GM12874 (cell line): ENCODE measurements at regions not wholly inside any gene's neighbourhood (a gene's known extent, or its start where the extent isn't known, plus 50 kb on each side); places are given as distances from the start of the nearest gene placed in this dataset.

ENCODE experiments used
- TF ChIP-seq, protein P1 (sequence below): IDR thresholded peaks from 2 replicates; pipeline ENCODE4 v1.5.1; 2011; ENCODE audit warnings: low read depth, mild to moderate bottlenecking, control low read depth, low read length, moderate library complexity; ENCODE audit not compliant: insufficient read depth

DNA sequence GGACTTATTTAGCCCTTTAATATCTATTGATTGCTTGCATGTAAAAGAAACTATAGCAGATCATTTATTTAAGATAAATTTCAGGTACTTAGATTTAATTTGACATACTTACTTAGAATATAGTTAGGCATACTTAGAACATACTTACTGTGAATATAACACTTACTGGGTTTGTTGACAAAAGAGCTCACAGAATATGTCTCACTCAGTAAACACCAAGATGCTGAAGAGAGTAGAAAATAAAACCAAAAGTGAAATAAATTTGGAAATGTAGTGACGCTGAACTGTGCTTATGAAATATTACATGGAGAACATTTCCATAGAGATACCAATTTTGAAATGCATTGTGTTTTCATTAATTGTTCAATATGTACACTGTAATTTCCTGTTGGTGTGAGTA, 615.4 kb upstream of the MAN1A1 start:
- TF ChIP-seq, protein P1, sequence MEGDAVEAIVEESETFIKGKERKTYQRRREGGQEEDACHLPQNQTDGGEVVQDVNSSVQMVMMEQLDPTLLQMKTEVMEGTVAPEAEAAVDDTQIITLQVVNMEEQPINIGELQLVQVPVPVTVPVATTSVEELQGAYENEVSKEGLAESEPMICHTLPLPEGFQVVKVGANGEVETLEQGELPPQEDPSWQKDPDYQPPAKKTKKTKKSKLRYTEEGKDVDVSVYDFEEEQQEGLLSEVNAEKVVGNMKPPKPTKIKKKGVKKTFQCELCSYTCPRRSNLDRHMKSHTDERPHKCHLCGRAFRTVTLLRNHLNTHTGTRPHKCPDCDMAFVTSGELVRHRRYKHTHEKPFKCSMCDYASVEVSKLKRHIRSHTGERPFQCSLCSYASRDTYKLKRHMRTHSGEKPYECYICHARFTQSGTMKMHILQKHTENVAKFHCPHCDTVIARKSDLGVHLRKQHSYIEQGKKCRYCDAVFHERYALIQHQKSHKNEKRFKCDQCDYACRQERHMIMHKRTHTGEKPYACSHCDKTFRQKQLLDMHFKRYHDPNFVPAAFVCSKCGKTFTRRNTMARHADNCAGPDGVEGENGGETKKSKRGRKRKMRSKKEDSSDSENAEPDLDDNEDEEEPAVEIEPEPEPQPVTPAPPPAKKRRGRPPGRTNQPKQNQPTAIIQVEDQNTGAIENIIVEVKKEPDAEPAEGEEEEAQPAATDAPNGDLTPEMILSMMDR = no peak

DNA sequence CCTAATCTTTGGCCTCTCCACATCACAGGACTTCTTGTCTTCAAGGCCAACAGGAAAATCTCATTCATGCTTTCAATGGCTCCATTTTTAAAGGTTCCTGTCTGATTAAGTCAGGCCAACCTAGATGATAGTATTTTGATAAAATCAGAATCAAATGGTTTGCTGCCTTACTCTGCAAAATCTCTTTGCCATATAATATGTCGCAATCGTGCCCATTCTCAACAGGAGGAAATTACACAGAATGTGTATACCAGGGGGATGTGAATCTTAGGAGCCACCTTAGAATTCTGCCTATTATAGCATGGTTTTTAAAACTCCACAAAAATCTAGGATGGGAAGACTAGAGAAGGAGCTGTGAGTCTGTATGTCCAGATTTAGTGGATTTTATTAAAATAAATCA, 612.9 kb upstream of the MAN1A1 start:
- TF ChIP-seq, protein P1 = no peak

DNA sequence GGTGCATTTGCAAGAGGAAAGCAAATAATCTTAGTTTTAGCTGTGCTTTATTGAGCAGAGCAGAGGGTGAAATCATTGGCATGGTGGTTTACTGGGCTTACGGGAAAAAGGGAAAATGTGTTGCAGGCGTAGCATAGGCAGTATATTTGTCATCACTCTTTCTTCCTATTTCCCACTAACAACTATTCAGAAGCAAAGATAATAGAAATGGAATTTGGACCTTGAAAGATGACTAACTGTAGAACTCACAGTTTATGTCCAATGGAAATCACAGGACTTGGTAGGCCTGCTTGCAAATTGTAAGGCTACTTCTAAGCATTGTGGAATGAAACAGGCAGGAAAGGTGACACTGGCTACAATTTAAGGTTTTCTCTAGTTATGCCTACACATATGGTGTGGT, 611.9 kb upstream of the MAN1A1 start:
- TF ChIP-seq, protein P1 = no peak

DNA sequence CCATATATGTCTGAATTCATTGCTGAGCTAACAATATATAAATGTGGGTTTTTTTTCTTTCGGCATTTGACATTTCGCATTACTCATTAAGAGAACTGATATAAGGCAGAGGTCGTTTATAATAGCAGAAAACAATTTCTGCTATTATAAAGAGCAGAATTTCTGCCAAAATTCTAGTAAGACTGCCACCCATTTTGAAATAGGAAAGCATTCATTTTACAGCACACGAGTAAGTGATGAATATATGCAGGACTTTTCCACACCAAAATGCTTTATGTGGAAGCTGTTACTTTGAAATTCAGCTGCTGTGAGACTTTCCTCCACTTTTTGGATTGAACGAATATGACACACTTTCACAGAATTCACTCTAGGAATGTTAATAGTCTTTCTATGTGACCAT, 610.9 kb upstream of the MAN1A1 start:
- TF ChIP-seq, protein P1 = no peak

DNA sequence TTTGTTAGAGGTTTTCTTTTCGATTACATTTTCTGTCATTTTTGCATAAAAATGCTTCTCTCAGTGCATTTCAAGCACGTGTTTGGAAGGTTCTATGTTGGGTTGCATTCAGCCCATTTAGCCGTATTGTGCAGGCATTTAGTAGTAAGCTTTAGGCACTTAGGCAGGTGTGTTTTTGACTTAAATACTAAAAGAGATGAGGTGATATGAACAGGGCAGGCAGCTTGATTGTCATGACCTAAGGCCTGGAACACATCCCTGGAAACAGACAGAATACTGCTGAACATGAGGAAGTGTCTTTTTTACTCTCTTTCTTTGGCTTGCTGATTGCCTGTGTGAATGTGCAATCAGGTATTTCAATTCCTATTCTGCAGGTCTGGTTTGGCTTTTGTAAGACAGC, 610.5 kb upstream of the MAN1A1 start:
- TF ChIP-seq, protein P1 = no peak

DNA sequence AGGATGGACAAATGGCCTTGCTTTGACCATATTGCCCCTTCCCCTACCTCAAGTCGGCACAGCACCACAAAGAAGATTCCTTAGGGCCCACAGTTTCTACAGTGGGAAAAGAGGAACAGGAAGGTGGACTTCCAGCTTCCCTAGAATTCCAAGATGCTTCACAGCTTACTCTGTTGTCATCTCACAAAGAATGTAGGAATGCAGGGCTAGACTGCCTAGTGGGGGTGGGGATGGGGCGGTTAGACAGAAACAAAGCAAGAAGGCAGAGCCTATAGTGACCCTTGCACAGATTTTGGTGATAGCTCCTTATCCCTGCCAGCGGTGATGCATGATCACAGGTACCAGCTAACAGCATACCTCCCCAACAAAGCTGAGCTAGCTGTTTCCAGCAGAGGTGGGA, 607.6 kb upstream of the MAN1A1 start:
- TF ChIP-seq, protein P1 = no peak

DNA sequence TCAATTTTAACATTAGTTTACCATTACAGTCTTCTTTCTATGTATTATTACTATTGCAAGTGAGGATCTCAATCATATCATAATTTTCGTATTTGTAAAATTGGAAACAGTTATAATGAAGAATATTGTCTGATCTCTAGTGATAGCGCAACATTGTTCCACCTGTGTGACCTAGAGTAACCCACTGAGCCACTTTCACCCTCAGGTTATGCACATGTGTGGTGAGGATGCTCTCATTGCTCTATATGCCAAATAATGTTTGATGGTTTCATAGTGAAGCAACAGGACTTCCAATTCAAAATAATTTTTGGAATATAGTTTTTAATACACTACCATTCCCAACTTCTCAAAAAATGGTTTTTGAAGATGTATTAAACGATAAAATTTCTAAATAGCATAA, 603.1 kb upstream of the MAN1A1 start:
- TF ChIP-seq, protein P1 = no peak

DNA sequence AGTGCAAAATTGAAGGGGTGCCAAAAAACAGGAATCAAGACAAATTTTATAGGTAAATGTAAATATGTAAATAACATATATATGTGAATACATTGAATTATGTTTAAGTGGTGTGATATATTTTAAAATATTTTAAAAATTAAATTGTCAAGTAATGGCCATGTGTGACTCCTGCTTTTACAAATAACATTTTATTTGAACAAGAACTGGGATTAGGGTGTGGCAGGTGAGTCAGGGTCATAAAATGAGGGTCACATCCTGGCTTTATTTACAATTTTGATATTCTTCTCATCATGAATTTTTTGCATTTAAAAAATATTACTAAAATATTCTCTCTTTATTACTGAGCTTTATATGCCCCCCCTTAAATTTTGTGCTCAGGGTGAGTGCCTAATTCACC, 601.1 kb upstream of the MAN1A1 start:
- TF ChIP-seq, protein P1 = no peak
